Kidney (tissue), 13 donors: ENCODE measurements at regions not wholly inside any gene's neighbourhood (a gene's known extent, or its start where the extent isn't known, plus 50 kb on each side); places are given as distances from the start of the nearest gene placed in this dataset.

Source experiments
- DNase-seq, 5 donors: peaks; one replicate each; pipeline ENCODE4 v3.0.0-alpha.2; 2013 to 2020
- FAIRE-seq: peaks from 2 replicates; lab custom pipeline; 2012; peaks lifted over from hg19 to GRCh38; lab: Jason Lieb, UNC
- H3K27ac ChIP-seq, 2 donors: one replicate each; pipeline ENCODE4 v1.7.0; 2013; ENCODE audit warnings: low read depth in 2 of 2, low read length in 2 of 2, inconsistent platforms in 1 of 2
- H3K27me3 ChIP-seq: one replicate; pipeline ENCODE4 v1.7.1; 2013; ENCODE audit warnings: low read length, inconsistent platforms; ENCODE audit not compliant: control insufficient read depth, insufficient read depth
- H3K36me3 ChIP-seq, 3 donors: one replicate each; pipeline versions ENCODE4 v1.7.0 to v1.7.1; 2013; ENCODE audit warnings: low read length in 3 of 3, control low read depth in 1 of 3, inconsistent platforms in 1 of 3; ENCODE audit not compliant: insufficient read depth in 3 of 3, control insufficient read depth in 2 of 3
- H3K4me1 ChIP-seq, 3 donors: one replicate each; pipeline versions ENCODE4 v1.7.0 to v1.7.1; 2013; ENCODE audit warnings: low read length in 3 of 3, inconsistent platforms in 1 of 3, low read depth in 1 of 3; ENCODE audit not compliant: control insufficient read depth in 2 of 3, insufficient read depth in 2 of 3
- H3K4me3 ChIP-seq, 3 donors: one replicate each; pipeline versions ENCODE4 v1.7.0 to v1.8.1; 2013; ENCODE audit warnings: low read length in 3 of 3, control low read depth in 1 of 3, inconsistent platforms in 1 of 3
- H3K9ac ChIP-seq, 3 donors: one replicate each; pipeline versions ENCODE4 v1.7.0 to v1.7.1; 2013; ENCODE audit warnings: low read length in 3 of 3, control low read depth in 1 of 3, inconsistent platforms in 1 of 3
- H3K9me3 ChIP-seq, 3 donors: one replicate each; pipeline versions ENCODE4 v1.7.0 to v1.7.1; 2013; ENCODE audit warnings: low read length in 3 of 3, control low read depth in 1 of 3, inconsistent platforms in 1 of 3; ENCODE audit not compliant: control insufficient read depth in 2 of 3, insufficient read depth in 1 of 3
- intact Hi-C: fragments of 100-400 bp; cut with DNase I; formaldehyde crosslinking; loops from one replicate; pipeline ENCODE4 v1.11.1; 2022
- TF ChIP-seq, protein P1 (sequence below): IDR thresholded peaks from 3 replicates; pipeline ENCODE4 v1.5.1; 2012; ENCODE audit warnings: mild to moderate bottlenecking, moderate library complexity, borderline replicate concordance; ENCODE audit not compliant: insufficient read depth; ENCODE audit errors: extremely low read depth
- donor health status: control.
- donor health status: control.
- donor health status: control.
- donor health status: control.
- donor health status: control.
- donor health status: DM: yes; HTN: yes; CAD: no.
- donor health status: Normal renal cell carcinoma (clear cell type).

DNA sequence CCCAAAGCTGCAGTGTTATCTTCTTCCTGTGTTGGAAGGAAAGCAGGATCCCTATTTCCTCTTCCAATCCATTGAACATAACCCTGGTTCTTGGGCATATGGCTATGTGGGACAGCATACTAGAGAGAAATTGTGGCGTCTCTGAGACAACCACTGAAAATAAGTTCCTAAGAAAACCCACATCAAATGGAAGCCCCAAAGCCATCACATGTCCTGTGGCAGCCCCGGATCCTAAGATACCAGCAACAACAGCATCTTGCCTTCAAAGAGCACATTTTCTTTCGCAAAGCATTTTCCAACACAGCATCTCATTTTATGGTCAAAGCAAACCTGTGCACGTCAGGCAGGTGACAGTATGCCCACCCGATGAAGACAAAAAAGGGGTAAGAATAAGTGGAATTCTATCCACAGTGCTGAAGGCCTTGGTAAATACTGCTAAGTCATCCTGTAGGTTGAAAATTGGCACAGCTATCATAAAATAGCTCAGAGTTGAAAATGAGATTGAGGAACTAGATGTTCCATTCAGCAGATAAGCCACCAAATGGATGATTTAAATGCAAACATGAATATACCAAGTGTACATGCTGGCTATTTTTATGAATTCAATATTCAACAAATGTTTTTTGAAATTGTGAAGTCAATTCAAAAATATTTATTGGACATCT, 232.2 kb downstream of the DLEU7 start:
- Histone ChIP-seq H3K4me1 (no peaks in the 10 kb centered on the region), H3K9ac (no peak overlapping the region), H3K4me3 (no peak overlapping the region), H3K9me3 (no peaks in the 10 kb centered on the region), H3K36me3 (no peaks in the 10 kb centered on the region), H3K27ac (no peak overlapping the region), H3K27me3 (no peaks in the 10 kb centered on the region)
- DNase-seq (no peak), FAIRE-seq (no peak)
- TF ChIP-seq, protein P1, sequence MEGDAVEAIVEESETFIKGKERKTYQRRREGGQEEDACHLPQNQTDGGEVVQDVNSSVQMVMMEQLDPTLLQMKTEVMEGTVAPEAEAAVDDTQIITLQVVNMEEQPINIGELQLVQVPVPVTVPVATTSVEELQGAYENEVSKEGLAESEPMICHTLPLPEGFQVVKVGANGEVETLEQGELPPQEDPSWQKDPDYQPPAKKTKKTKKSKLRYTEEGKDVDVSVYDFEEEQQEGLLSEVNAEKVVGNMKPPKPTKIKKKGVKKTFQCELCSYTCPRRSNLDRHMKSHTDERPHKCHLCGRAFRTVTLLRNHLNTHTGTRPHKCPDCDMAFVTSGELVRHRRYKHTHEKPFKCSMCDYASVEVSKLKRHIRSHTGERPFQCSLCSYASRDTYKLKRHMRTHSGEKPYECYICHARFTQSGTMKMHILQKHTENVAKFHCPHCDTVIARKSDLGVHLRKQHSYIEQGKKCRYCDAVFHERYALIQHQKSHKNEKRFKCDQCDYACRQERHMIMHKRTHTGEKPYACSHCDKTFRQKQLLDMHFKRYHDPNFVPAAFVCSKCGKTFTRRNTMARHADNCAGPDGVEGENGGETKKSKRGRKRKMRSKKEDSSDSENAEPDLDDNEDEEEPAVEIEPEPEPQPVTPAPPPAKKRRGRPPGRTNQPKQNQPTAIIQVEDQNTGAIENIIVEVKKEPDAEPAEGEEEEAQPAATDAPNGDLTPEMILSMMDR, result no peak
- intact Hi-C loops, result no loop called here

DNA sequence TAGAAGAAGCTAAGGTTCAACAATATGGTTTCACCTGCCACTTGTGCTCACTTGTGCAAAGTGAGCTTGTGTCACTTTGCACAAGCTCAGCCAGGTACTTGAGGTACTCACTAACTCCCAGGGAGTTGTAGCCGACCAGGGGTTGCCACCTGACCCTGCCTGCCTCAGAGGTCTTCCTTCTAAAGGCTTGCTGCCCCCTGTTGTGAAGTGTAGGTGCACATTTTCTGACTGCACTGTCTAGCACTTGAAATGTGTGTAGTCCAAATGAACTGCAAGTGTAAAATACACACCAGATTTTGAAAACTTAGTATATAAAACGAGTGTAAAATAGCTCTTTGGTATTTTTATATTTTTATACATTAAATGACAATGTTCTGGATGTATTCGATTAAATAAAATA, 230.8 kb downstream of the DLEU7 start:
- intact Hi-C loops, result no loop called here

DNA sequence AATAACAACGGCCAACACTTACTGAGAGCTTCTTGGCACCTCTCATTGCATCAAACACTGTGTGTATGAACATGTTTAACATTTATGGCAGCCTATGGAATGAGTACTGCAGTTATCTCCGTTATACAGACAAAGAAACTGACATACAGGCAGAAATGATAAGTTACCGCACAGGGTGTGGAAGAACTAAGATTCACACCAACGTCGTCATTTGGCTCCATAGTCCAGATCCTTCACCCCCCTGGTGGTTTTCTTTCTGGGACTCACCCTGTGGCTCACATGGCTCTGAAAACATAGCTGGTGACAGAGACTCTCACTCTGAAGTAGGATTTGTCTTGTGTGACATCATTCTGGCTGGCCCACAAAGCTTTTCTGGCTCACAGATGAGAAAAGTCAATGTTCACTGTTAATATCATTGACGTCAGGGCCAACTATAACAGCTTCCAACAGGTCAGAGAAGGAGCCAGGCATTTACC, 230.1 kb downstream of the DLEU7 start:
- Histone ChIP-seq H3K9me3 (no peaks in the 10 kb centered on the region), H3K4me3 (no peak overlapping the region), H3K27me3 (no peaks in the 10 kb centered on the region), H3K9ac (no peak overlapping the region), H3K4me1 (no peaks in the 10 kb centered on the region), H3K36me3 (no peaks in the 10 kb centered on the region), H3K27ac (no peak overlapping the region)
- DNase-seq (no peak), FAIRE-seq (no peak)
- TF ChIP-seq, protein P1, result no peak
- intact Hi-C loops, result no loop called here

More for the DNA sequence above, 230.8 kb downstream of the DLEU7 start:
- Histone ChIP-seq H3K27ac (no peak overlapping the region), H3K36me3 (no peaks in the 10 kb centered on the region), H3K9ac (no peak overlapping the region), H3K4me3 (no peak overlapping the region), H3K9me3 (no peaks in the 10 kb centered on the region), H3K27me3 (no peaks in the 10 kb centered on the region), H3K4me1 (no peaks in the 10 kb centered on the region)
- no peak for DNase-seq
- no peak for FAIRE-seq
- TF ChIP-seq, protein P1, result no peak
